ENCODE measurements at regions not wholly inside any gene's neighbourhood (a gene's known extent, or its start where the extent isn't known, plus 50 kb on each side); places are given as distances from the start of the nearest gene placed in this dataset.

DNA sequence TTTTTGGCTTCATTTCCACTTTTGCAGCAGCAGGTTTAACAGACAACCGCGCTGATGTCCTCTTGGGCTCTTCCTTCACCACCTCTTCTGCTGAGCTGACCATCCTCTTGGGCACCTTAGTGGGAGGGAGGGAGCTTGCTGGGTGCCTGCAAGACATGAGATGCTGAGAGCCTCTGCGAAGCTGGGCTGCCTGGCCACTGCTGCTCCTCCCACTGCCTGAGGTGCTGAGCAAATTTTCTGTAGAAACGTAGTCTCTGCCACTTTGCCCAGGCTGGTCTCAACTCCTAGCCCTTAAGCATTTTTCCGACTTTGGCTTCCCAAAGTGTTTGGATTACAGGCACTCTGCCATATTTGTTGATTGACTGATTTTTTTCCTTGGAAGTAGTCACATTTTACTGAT is 422.2 kb upstream of the MC4R start:
- ChIA-PET POLR2A (ENCODE audit: partially characterized antibody) (no interaction called here), CTCF (ENCODE audit: partially characterized antibody) (interaction anchor here (1.2 kb wide), 1 partner anchor 32 kb away, joined by 3 read pairs; no protein-coding TSS in a partner anchor)
- Histone ChIP-seq H2BK15ac (ENCODE audit: low read length) (no peak overlapping the region), H2AFZ (ENCODE audit: low read length) (0 out of 2 replicates have a peak overlapping the region, but pooled peaks have one; percentile 8), H3K18ac (ENCODE audit: extremely low read depth, low read length) (no peak overlapping the region), H4K5ac (ENCODE audit: insufficient read length, low read depth, low read length) (no peak overlapping the region), H2AK5ac (ENCODE audit: low read depth, low read length) (no peak overlapping the region), H3K9me3 (ENCODE audit: insufficient read depth in 2 of 2, low read depth in 1 of 2, low read length in 1 of 2) (no peaks in the 10 kb centered on the region), H3K27ac (ENCODE audit: low read depth, low read length) (no peak overlapping the region), H2BK12ac (ENCODE audit: low read depth, low read length) (no peak overlapping the region), H3K23ac (ENCODE audit: insufficient read length) (no peak overlapping the region), H3K23me2 (ENCODE audit: low read depth, low read length) (no peaks in the 10 kb centered on the region), H4K20me1 (replicated peaks in 1 of 2; ENCODE audit: control insufficient read depth in 1 of 2, insufficient read depth in 2 of 2, low read length in 2 of 2) (no peaks in the 10 kb centered on the region), H3K79me2 (ENCODE audit: control insufficient read depth in 1 of 2, insufficient read depth in 2 of 2, low read length in 2 of 2) (no peaks in the 10 kb centered on the region), H3K4me2 (ENCODE audit: insufficient read depth in 1 of 2, low read depth in 2 of 2, low read length in 2 of 2) (no peak overlapping the region), H3K36me3 (ENCODE audit: control insufficient read depth in 2 of 4, insufficient read depth in 4 of 4, low read length in 3 of 4) (no peaks in the 10 kb centered on the region), H3K4me1 (replicated peaks in 1 of 4; ENCODE audit: control insufficient read depth in 3 of 4, insufficient read depth in 4 of 4, low read length in 3 of 4) (no peaks in the 10 kb centered on the region), H3K4me3 (ENCODE audit: extremely low read depth in 1 of 4, insufficient read depth in 2 of 4, low read depth in 3 of 4, low read length in 4 of 4) (no peak overlapping the region), H4K8ac (ENCODE audit: extremely low read depth, insufficient read depth, low read length) (no peak overlapping the region), H3K79me1 (ENCODE audit: low read depth, low read length) (no peaks in the 10 kb centered on the region), H2BK5ac (ENCODE audit: low read depth, low read length) (no peak overlapping the region), H3K4ac (replicated peaks; ENCODE audit: insufficient read length, low read depth, low read length) (no peak overlapping the region), H2BK20ac (ENCODE audit: low read length) (no peak overlapping the region), H2BK120ac (replicated peaks; ENCODE audit: low read depth, low read length) (no peak overlapping the region), H3K14ac (ENCODE audit: insufficient read length) (no peak overlapping the region), H4K91ac (replicated peaks; ENCODE audit: insufficient read length, low read length) (no peak overlapping the region), H3K56ac (replicated peaks; ENCODE audit: insufficient read length, low read depth, low read length) (no peak overlapping the region), H3K9ac (replicated peaks in 1 of 4; ENCODE audit: extremely low read depth in 1 of 4, low read depth in 3 of 4, low read length in 3 of 4) (no peak overlapping the region), H3K27me3 (replicated peaks in 1 of 4; ENCODE audit: control insufficient read depth in 3 of 4, extremely low read depth in 1 of 4, insufficient read depth in 3 of 4, low read length in 3 of 4) (no peaks in the 10 kb centered on the region)
- FAIRE-seq (no peak), DNase-seq (ENCODE audit: low read depth in 1 of 2, low spot score in 2 of 2) (no peak)
- WGBS, 2 experiments (ENCODE audit: extremely low coverage in 1 of 2, insufficient coverage in 1 of 2, insufficient read length in 1 of 2, insufficient replicate concordance in 2 of 2, low coverage in 1 of 2, low lambda C conversion rate in 2 of 2, missing lambda C conversion rate in 1 of 2), result 91% methylated on average over 5 of the region's 5 CpGs; no CpG with 5 or more reads in 1 of the 2 experiments
- TF ChIP-seq ASH2L (IDR thresholded peaks at IDR 0.05; ENCODE audit: low read length) (no peak), EP300 (IDR thresholded peaks at IDR 0.05; ENCODE audit: borderline replicate concordance in 1 of 2, low read depth in 2 of 2, low read length in 2 of 2) (no peak), KDM5A (IDR thresholded peaks at IDR 0.05; ENCODE audit: low read length) (no peak), TBP (IDR thresholded peaks at IDR 0.05; ENCODE audit: low read depth, low read length) (no peak), NANOG (IDR thresholded peaks at IDR 0.05; ENCODE audit: insufficient read depth, low read depth, low read length, poor library complexity, severe bottlenecking) (no peak), SUZ12 (IDR thresholded peaks at IDR 0.05; ENCODE audit: low read length) (no peak), CHD1 (IDR thresholded peaks at IDR 0.05; ENCODE audit: low read depth, low read length) (no peak), FOSL1 (IDR thresholded peaks at IDR 0.05; ENCODE audit: insufficient read depth, low read depth, low read length) (no peak), RXRA (IDR thresholded peaks at IDR 0.05; ENCODE audit: insufficient read depth, low read depth, low read length) (no peak)
- TF ChIP-seq, protein P1, sequence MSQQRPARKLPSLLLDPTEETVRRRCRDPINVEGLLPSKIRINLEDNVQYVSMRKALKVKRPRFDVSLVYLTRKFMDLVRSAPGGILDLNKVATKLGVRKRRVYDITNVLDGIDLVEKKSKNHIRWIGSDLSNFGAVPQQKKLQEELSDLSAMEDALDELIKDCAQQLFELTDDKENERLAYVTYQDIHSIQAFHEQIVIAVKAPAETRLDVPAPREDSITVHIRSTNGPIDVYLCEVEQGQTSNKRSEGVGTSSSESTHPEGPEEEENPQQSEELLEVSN (IDR thresholded peaks at IDR 0.05), result no peak

Measured in H1 (cell line).